Suprapubic skin (tissue), 3 donors: ENCODE measurements at regions not wholly inside any gene's neighbourhood (a gene's known extent, or its start where the extent isn't known, plus 50 kb on each side); places are given as distances from the start of the nearest gene placed in this dataset.

Experiments used
- CTCF ChIP-seq, 2 donors: fragments of 200-600 bp in 1 of 2; fragments of 450-650 bp in 1 of 2; sonication (generic) in 1 of 2; IDR thresholded peaks; one replicate each; pipeline ENCODE4 v1.5.1; 2016 to 2019; ENCODE audit warnings: antibody characterized with exemption in 2 of 2, mild to moderate bottlenecking in 1 of 2, moderate library complexity in 1 of 2
- POLR2A ChIP-seq, 2 donors: fragments of 450-650 bp; IDR thresholded peaks; one replicate each; pipeline ENCODE4 v1.6.1; 2017; ENCODE audit warnings: antibody characterized with exemption in 2 of 2, mild to moderate bottlenecking in 2 of 2, moderate library complexity in 2 of 2

GRCh38 chr11:25615069-25615468 is 716.9 kb upstream of the ANO3 start:
- TF ChIP-seq POLR2A (IDR thresholded peaks at IDR 0.05) (no peak), CTCF (IDR thresholded peaks at IDR 0.05) (no peak)
